MG63 (cell line): ENCODE measurements at regions not wholly inside any gene's neighbourhood (a gene's known extent, or its start where the extent isn't known, plus 50 kb on each side); places are given as distances from the start of the nearest gene placed in this dataset.
A peak's percentile ranks its signal among the peaks of the same experiment; 100 is the strongest.
"Not testable (repeated sequence)": the region's sequence is repeated elsewhere in the genome, so short reads cannot be mapped to it uniquely, and the experiment has no call there.

ENCODE experiments used
- DNase-seq: peaks from one replicate; pipeline ENCODE4 v3.0.0-alpha.2; 2020
- H3K27me3 ChIP-seq: fragments of 250-450 bp; sonication (Bioruptor Pico); 2 replicates; pipeline ENCODE4 v1.5.1; 2020; ENCODE audit warnings: mild to moderate bottlenecking, moderate library complexity
- H3K36me3 ChIP-seq: fragments of 250-450 bp; sonication (Bioruptor Pico); 2 replicates; pipeline ENCODE4 v1.5.1; 2020; ENCODE audit warnings: mild to moderate bottlenecking, moderate library complexity
- H3K4me3 ChIP-seq: fragments of 250-450 bp; sonication (Bioruptor Pico); 2 replicates; pipeline ENCODE4 v1.5.1; 2020; ENCODE audit warnings: mild to moderate bottlenecking, moderate library complexity
- H3K9me3 ChIP-seq: fragments of 250-450 bp; sonication (Bioruptor Pico); 2 replicates; pipeline ENCODE4 v1.5.1; 2020; ENCODE audit warnings: mild to moderate bottlenecking, moderate library complexity

- H3K36me3 ChIP-seq: no peaks in the 10 kb centered on the region
- no peak overlapping the region for H3K4me3 ChIP-seq
- H3K27me3 ChIP-seq: 0 out of 2 replicates have a peak, but pooled peaks cover 3% of the 10 kb centered on the region
- H3K9me3 ChIP-seq: no peaks in the 10 kb centered on the region
- no peak for DNase-seq
Observed at GRCh38 chr17:65314212-65314611, 177.0 kb downstream of the RGS9 start.

GRCh38 chr17:65312718-65313377 lies 175.7 kb downstream of the RGS9 start:
- H3K4me3 ChIP-seq: no peak overlapping the region
- H3K9me3 ChIP-seq: no peaks in the 10 kb centered on the region
- DNase-seq: no peak
- 0 out of 2 replicates have a peak, but pooled peaks cover 3% of the 10 kb centered on the region for H3K27me3 ChIP-seq
- H3K36me3 ChIP-seq: no peaks in the 10 kb centered on the region

- Histone ChIP-seq H3K4me3 (no peak overlapping the region), H3K9me3 (no peaks in the 10 kb centered on the region), H3K36me3 (no peaks in the 10 kb centered on the region), H3K27me3 (peaks cover 9% of the 10 kb centered on the region)
- no peak for DNase-seq
Observed at GRCh38 chr17:65311261-65311660, 174.1 kb downstream of the RGS9 start.

GRCh38 chr17:65307961-65308316 lies 170.8 kb downstream of the RGS9 start:
- Histone ChIP-seq H3K36me3 (no peaks in the 10 kb centered on the region), H3K27me3 (peaks cover 9% of the 10 kb centered on the region), H3K4me3 (no peak overlapping the region), H3K9me3 (no peaks in the 10 kb centered on the region)
- DNase-seq: no peak

GRCh38 chr17:65307081-65307960 lies 170.2 kb downstream of the RGS9 start:
- no peak for DNase-seq
- no peak overlapping the region for H3K4me3 ChIP-seq
- H3K27me3 ChIP-seq: peaks cover 6% of the 10 kb centered on the region
- H3K36me3 ChIP-seq: no peaks in the 10 kb centered on the region
- H3K9me3 ChIP-seq: no peaks in the 10 kb centered on the region

- DNase-seq: no peak
- Histone ChIP-seq H3K27me3 (peaks cover 6% of the 10 kb centered on the region), H3K9me3 (no peaks in the 10 kb centered on the region), H3K4me3 (no peak overlapping the region), H3K36me3 (no peaks in the 10 kb centered on the region)
Observed at GRCh38 chr17:65305778-65306177, 168.6 kb downstream of the RGS9 start.

GRCh38 chr17:65305116-65305515 lies 167.9 kb downstream of the RGS9 start:
- DNase-seq: no peak
- Histone ChIP-seq H3K27me3 (peaks cover 6% of the 10 kb centered on the region), H3K4me3 (no peak overlapping the region), H3K36me3 (no peaks in the 10 kb centered on the region), H3K9me3 (no peaks in the 10 kb centered on the region)

- not testable (repeated sequence) for H3K27me3 ChIP-seq, H3K9me3 ChIP-seq, H3K36me3 ChIP-seq, H3K4me3 ChIP-seq, DNase-seq
Observed at GRCh38 chr17:65301882-65302281, 164.7 kb downstream of the RGS9 start.

- Histone ChIP-seq H3K4me3 (no peak overlapping the region), H3K36me3 (no peaks in the 10 kb centered on the region), H3K27me3 (no peaks in the 10 kb centered on the region), H3K9me3 (no peaks in the 10 kb centered on the region)
- no peak for DNase-seq
Observed at GRCh38 chr17:65301184-65301583, 164.0 kb downstream of the RGS9 start.

GRCh38 chr17:65297916-65298315 lies 160.7 kb downstream of the RGS9 start:
- no peak overlapping the region for H3K4me3 ChIP-seq
- H3K27me3 ChIP-seq: no peaks in the 10 kb centered on the region
- H3K36me3 ChIP-seq: no peaks in the 10 kb centered on the region
- H3K9me3 ChIP-seq: no peaks in the 10 kb centered on the region
- no peak for DNase-seq

- H3K36me3 ChIP-seq: no peaks in the 10 kb centered on the region
- no peak for DNase-seq
- no peaks in the 10 kb centered on the region; the same call in 1 of the 2 replicates for H3K27me3 ChIP-seq
- no peak overlapping the region for H3K4me3 ChIP-seq
- H3K9me3 ChIP-seq: no peaks in the 10 kb centered on the region
Observed at GRCh38 chr17:65297384-65297783, 160.2 kb downstream of the RGS9 start.

- Histone ChIP-seq H3K36me3 (no peaks in the 10 kb centered on the region), H3K4me3 (no peak overlapping the region), H3K9me3 (no peaks in the 10 kb centered on the region), H3K27me3 (no peaks in the 10 kb centered on the region; the same call in 1 of the 2 replicates)
- DNase-seq: peak; percentile 53
Observed at GRCh38 chr17:65294181-65294719, 157.1 kb downstream of the RGS9 start.

GRCh38 chr17:65293584-65294180 lies 156.5 kb downstream of the RGS9 start:
- no peak for DNase-seq
- Histone ChIP-seq H3K36me3 (no peaks in the 10 kb centered on the region), H3K27me3 (no peaks in the 10 kb centered on the region; the same call in 1 of the 2 replicates), H3K4me3 (no peak overlapping the region), H3K9me3 (no peaks in the 10 kb centered on the region)

- Histone ChIP-seq H3K4me3 (no peak overlapping the region), H3K27me3 (no peaks in the 10 kb centered on the region; the same call in 1 of the 2 replicates), H3K36me3 (no peaks in the 10 kb centered on the region), H3K9me3 (no peaks in the 10 kb centered on the region)
- no peak for DNase-seq
Observed at GRCh38 chr17:65292430-65292829, 155.3 kb downstream of the RGS9 start.

- H3K27me3 ChIP-seq, H3K36me3 ChIP-seq, DNase-seq, H3K9me3 ChIP-seq, H3K4me3 ChIP-seq: not testable (repeated sequence)
Observed at GRCh38 chr17:65291301-65291700, 154.1 kb downstream of the RGS9 start.

GRCh38 chr17:65290616-65291015 lies 153.4 kb downstream of the RGS9 start:
- Histone ChIP-seq H3K9me3 (no peaks in the 10 kb centered on the region), H3K27me3 (no peaks in the 10 kb centered on the region; the same call in 1 of the 2 replicates), H3K4me3 (no peak overlapping the region), H3K36me3 (no peaks in the 10 kb centered on the region)
- no peak for DNase-seq

- no peak for DNase-seq
- Histone ChIP-seq H3K27me3 (no peaks in the 10 kb centered on the region; the same call in 1 of the 2 replicates), H3K4me3 (no peak overlapping the region), H3K36me3 (no peaks in the 10 kb centered on the region), H3K9me3 (no peaks in the 10 kb centered on the region)
Observed at GRCh38 chr17:65290056-65290455, 152.9 kb downstream of the RGS9 start.
